Endothelial cell (in vitro differentiated cells): ENCODE measurements at regions not wholly inside any gene's neighbourhood (a gene's known extent, or its start where the extent isn't known, plus 50 kb on each side); places are given as distances from the start of the nearest gene placed in this dataset.

Experiments
- DNase-seq: peaks from one replicate; pipeline ENCODE4 v3.0.0; 2021; ENCODE audit warnings: low spot score
- H3K27ac Mint-ChIP-seq: one replicate; pipeline ENCODE4 v1.8.0; 2021; ENCODE audit warnings: mixed read lengths, inconsistent platforms; ENCODE audit not compliant: unreplicated experiment
- H3K27me3 Mint-ChIP-seq: one replicate; pipeline ENCODE4 v1.8.0; 2021; ENCODE audit warnings: mild to moderate bottlenecking, moderate library complexity, mixed read lengths, inconsistent platforms; ENCODE audit not compliant: unreplicated experiment
- H3K36me3 Mint-ChIP-seq: one replicate; pipeline ENCODE4 v1.8.0; 2021; ENCODE audit warnings: mild to moderate bottlenecking, low read depth, mixed read lengths, inconsistent platforms; ENCODE audit not compliant: unreplicated experiment
- H3K4me1 Mint-ChIP-seq: one replicate; pipeline ENCODE4 v1.8.0; 2021; ENCODE audit warnings: mild to moderate bottlenecking, mixed read lengths, inconsistent platforms; ENCODE audit not compliant: unreplicated experiment
- H3K4me3 Mint-ChIP-seq: one replicate; pipeline ENCODE4 v1.8.0; 2021; ENCODE audit warnings: mild to moderate bottlenecking, mixed read lengths, inconsistent platforms; ENCODE audit not compliant: unreplicated experiment
- H3K9me3 Mint-ChIP-seq: one replicate; pipeline ENCODE4 v1.8.0; 2021; ENCODE audit warnings: mixed read lengths, inconsistent platforms; ENCODE audit not compliant: unreplicated experiment
- TF ChIP-seq, protein P1 (sequence below): fragments of 200-600 bp; sonication (generic); IDR thresholded peaks from one replicate; pipeline ENCODE4 v1.5.0; 2021; ENCODE audit warnings: antibody characterized with exemption; ENCODE audit not compliant: unreplicated experiment

GRCh38 chr13:68522184-68522583 is 1292.0 kb upstream of the PCDH9 start:
- peaks cover 3% of the 10 kb centered on the region for H3K27me3 Mint-ChIP-seq
- TF ChIP-seq, protein P1, sequence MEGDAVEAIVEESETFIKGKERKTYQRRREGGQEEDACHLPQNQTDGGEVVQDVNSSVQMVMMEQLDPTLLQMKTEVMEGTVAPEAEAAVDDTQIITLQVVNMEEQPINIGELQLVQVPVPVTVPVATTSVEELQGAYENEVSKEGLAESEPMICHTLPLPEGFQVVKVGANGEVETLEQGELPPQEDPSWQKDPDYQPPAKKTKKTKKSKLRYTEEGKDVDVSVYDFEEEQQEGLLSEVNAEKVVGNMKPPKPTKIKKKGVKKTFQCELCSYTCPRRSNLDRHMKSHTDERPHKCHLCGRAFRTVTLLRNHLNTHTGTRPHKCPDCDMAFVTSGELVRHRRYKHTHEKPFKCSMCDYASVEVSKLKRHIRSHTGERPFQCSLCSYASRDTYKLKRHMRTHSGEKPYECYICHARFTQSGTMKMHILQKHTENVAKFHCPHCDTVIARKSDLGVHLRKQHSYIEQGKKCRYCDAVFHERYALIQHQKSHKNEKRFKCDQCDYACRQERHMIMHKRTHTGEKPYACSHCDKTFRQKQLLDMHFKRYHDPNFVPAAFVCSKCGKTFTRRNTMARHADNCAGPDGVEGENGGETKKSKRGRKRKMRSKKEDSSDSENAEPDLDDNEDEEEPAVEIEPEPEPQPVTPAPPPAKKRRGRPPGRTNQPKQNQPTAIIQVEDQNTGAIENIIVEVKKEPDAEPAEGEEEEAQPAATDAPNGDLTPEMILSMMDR: no peak
- no peaks in the 10 kb centered on the region for H3K36me3 Mint-ChIP-seq
- peaks cover 9% of the 10 kb centered on the region for H3K4me1 Mint-ChIP-seq
- no peak overlapping the region for H3K27ac Mint-ChIP-seq
- DNase-seq: no peak
- H3K4me3 Mint-ChIP-seq: no peak overlapping the region
- no peaks in the 10 kb centered on the region for H3K9me3 Mint-ChIP-seq

DNA sequence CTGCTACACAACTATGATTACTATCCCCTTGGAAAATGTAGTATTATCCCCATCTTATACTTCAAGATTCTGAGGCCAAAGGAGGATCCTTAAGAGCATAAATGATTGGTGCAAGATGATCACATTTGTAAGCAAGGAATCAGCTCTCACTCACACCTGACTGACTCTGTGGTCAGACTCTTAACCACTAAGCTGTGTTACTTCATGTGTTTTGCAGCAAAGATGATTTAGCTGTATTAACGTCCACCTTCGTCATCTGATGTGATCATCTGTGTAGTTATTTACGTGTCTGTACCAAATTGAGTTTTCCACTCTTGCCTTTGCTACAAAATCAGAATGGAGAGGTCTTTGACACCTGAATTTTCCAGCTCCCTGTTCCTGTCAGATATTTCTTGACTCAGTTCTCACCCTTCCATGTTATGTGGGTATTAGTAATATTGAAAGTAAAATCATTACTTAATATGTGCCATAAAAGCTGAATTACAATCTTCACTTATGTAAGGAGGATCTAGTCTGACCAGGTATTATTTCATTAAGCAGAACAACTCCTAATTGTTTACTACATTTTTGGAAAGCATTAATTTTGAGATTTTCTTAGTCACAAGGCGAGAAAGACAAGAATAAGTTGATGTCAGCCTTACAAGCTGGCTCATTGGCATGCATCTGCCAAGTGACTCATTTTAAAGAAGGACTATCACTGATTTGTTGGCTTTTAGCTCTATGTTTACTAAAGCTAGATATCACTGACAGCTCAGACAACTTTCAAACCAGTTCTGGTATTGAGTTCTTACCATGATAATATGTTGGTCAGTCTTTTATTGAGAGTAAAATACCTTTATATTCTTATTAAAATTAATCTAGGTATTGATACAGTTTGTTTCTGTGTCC is 1279.8 kb upstream of the PCDH9 start:
- Mint-ChIP-seq H3K27ac (no peak overlapping the region), H3K9me3 (no peaks in the 10 kb centered on the region), H3K36me3 (no peaks in the 10 kb centered on the region), H3K27me3 (no peaks in the 10 kb centered on the region), H3K4me1 (no peaks in the 10 kb centered on the region), H3K4me3 (no peak overlapping the region)
- no peak for DNase-seq
- TF ChIP-seq, protein P1: no peak

DNA sequence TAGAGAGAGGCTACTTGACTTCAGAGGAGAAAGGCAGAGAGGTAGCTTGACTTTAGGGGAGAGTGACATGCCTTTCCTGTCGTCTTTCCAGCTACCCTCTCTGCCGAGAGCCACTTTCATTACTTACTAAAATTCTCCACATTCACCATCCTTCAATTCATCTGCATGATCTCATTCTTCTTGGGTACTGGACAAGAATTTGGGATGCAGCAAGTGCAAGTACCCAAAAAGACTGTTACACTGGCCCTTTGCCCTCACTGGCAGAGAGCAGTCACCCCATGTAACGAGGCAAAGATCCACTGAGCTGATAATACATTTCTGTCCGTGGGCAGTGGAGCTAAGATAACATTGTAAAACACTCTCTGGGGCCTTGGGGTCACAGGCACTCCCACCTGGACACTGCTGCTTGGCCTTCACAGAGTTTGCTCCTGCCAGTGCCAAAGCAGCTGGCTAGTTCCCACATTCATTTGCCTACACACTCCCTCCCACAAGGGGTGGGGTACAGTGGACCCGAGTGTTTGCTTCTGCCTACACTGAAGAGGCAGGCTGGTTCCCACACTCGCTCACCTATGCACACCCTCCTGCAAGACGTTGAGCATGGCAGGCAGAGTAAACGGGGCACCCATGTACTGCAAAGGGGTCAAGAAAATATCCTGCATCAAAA is 1276.9 kb upstream of the PCDH9 start:
- H3K4me1 Mint-ChIP-seq: no peaks in the 10 kb centered on the region
- H3K9me3 Mint-ChIP-seq: no peaks in the 10 kb centered on the region
- H3K27ac Mint-ChIP-seq: no peak overlapping the region
- H3K4me3 Mint-ChIP-seq: no peak overlapping the region
- DNase-seq: no peak
- TF ChIP-seq, protein P1: no peak
- no peaks in the 10 kb centered on the region for H3K27me3 Mint-ChIP-seq
- no peaks in the 10 kb centered on the region for H3K36me3 Mint-ChIP-seq

DNA sequence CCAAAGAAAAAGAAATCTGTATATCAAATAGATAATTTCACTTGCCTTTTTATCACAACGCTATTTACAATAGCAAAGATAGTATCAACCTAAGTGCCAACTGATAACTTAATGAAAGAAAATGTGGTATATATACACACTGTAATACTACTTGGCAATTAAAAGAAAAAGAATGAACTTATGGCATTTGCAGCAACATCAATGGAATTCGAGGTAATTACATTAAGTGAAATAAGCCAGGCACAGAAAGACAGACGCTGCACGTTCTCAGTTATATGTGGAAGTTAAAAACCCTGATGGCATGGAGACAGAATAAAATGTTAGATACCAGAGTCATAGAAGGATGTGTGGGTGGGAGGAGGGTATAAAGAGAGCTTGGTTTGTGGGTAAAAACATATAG is 1260.5 kb upstream of the PCDH9 start:
- TF ChIP-seq, protein P1: no peak
- Mint-ChIP-seq H3K36me3 (no peaks in the 10 kb centered on the region), H3K4me3 (no peak overlapping the region), H3K4me1 (no peaks in the 10 kb centered on the region), H3K9me3 (no peaks in the 10 kb centered on the region), H3K27ac (no peak overlapping the region), H3K27me3 (no peaks in the 10 kb centered on the region)
- no peak for DNase-seq

- H3K27ac Mint-ChIP-seq: no peak overlapping the region
- TF ChIP-seq, protein P1: no peak
- no peaks in the 10 kb centered on the region for H3K27me3 Mint-ChIP-seq
- H3K9me3 Mint-ChIP-seq: no peaks in the 10 kb centered on the region
- no peaks in the 10 kb centered on the region for H3K4me1 Mint-ChIP-seq
- no peaks in the 10 kb centered on the region for H3K36me3 Mint-ChIP-seq
- DNase-seq: no peak
- H3K4me3 Mint-ChIP-seq: no peak overlapping the region
Observed at GRCh38 chr13:68481130-68481529, 1251.0 kb upstream of the PCDH9 start.
